Stomach smooth muscle (tissue), 2 donors: ENCODE measurements at regions not wholly inside any gene's neighbourhood (a gene's known extent, or its start where the extent isn't known, plus 50 kb on each side); places are given as distances from the start of the nearest gene placed in this dataset.
"Not testable (repeated sequence)": the region's sequence is repeated elsewhere in the genome, so short reads cannot be mapped to it uniquely, and the experiment has no call there.

Experiments used
- H3K27ac ChIP-seq: one replicate; pipeline ENCODE4 v1.7.0; 2013; ENCODE audit warnings: mild to moderate bottlenecking, low read length, inconsistent platforms
- H3K27me3 ChIP-seq, 2 donors: one replicate each; pipeline ENCODE4 v1.7.0; 2013; ENCODE audit warnings: low read length in 2 of 2; ENCODE audit not compliant: insufficient read depth in 2 of 2, control insufficient read depth in 1 of 2
- H3K36me3 ChIP-seq, 2 donors: one replicate each; pipeline ENCODE4 v1.7.0; 2013; ENCODE audit warnings: low read length in 2 of 2; ENCODE audit not compliant: control insufficient read depth in 2 of 2, insufficient read depth in 2 of 2
- H3K4me1 ChIP-seq: one replicate; pipeline ENCODE4 v1.7.0; 2013; ENCODE audit warnings: low read length; ENCODE audit not compliant: control insufficient read depth, insufficient read depth
- H3K4me3 ChIP-seq, 2 donors: one replicate each; pipeline ENCODE4 v1.7.0; 2013; ENCODE audit warnings: low read length in 2 of 2
- H3K9ac ChIP-seq, 2 donors: one replicate each; pipeline ENCODE4 v1.7.0; 2013; ENCODE audit warnings: low read length in 2 of 2, mild to moderate bottlenecking in 1 of 2
- H3K9me3 ChIP-seq, 2 donors: one replicate each; pipeline ENCODE4 v1.7.0; 2013; ENCODE audit warnings: low read length in 2 of 2; ENCODE audit not compliant: control insufficient read depth in 2 of 2
- donor health status: healthy.
- donor health status: Pancreatic carcinoma.

DNA sequence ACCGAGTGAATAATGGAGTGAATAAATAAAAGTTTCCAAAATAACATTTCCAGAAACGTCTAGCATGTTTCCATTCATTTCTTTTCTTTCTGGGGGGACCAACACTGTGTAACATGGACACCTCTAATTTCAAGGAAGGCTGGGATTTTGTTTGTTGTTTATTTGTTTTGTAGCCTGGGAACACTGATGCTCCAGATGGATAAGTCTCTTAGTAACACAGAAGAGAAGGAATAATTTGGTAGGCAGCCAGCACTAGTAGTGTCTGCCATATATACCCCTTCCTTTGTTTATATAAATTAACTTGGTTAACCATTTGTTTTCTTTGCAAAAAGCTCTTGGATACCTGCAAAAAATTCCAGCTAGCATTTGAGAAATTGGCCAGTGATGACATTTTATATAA lies 411.4 kb upstream of the DEPDC1 start:
- no peak overlapping the region for H3K4me3 ChIP-seq
- no peak overlapping the region for H3K9ac ChIP-seq
- H3K9me3 ChIP-seq = peaks cover 0 to 7% of the 10 kb centered on the region in 2 donors
- no peaks in the 10 kb centered on the region for H3K4me1 ChIP-seq
- no peaks in the 10 kb centered on the region for H3K36me3 ChIP-seq
- no peak overlapping the region for H3K27ac ChIP-seq
- no peaks in the 10 kb centered on the region for H3K27me3 ChIP-seq

DNA sequence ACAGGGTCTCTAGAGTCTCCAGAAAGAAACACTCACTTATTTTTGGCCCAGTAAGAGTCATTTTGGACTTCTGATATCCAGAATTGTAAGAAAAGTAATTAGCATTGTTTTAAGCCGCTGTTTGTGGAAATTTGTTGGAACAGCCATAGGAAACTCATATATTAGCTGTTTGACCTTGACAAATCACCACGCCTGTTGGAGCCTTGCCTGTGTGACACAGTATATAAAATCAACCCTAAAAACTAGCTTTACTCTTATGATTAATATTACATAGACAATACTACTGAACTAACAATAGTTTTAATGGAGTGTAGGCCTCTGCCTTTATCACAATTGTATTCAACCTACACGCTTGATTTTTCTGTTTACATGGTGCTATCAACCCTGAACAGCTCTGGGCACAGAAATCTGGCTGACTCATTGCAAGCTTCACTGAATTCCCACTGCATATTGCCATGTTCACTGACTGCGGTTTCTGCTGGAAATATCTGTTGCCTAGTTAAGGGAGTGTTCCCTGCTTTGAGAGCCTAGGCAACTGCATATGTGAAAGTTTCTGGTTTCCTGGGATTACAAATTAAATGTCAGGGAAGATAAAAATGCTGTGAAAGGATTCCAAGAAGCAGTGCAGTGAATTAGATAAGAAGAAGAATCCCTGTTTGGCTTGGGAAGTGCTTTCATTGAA lies 419.5 kb upstream of the DEPDC1 start:
- no peak overlapping the region for H3K9ac ChIP-seq
- no peaks in the 10 kb centered on the region for H3K36me3 ChIP-seq
- no peak overlapping the region for H3K4me3 ChIP-seq
- no peaks in the 10 kb centered on the region for H3K9me3 ChIP-seq
- peak overlapping the region; percentile 56 for H3K27ac ChIP-seq
- H3K27me3 ChIP-seq = no peaks in the 10 kb centered on the region
- H3K4me1 ChIP-seq = no peaks in the 10 kb centered on the region

DNA sequence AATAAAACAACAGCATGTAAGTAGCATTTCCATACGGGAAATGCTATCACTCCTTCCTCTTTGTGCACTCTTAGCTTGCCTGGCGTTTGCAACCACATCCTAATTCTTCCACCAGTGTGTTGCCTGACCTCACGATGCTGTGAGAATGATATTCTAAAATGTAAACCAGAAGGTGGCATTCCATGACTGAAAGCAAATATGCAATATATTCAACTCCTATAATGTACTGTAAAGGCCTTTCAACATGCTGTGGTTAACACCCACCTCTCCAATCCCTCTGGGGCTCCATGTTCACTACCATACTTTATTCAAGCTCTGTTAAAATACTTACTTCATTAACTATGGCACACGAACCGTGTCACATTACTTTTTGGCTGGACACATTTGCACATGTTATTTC lies 420.6 kb upstream of the DEPDC1 start:
- Histone ChIP-seq H3K27me3 (no peaks in the 10 kb centered on the region), H3K4me3 (no peak overlapping the region), H3K9ac (no peak overlapping the region), H3K27ac (no peak overlapping the region), H3K4me1 (no peaks in the 10 kb centered on the region), H3K9me3 (no peaks in the 10 kb centered on the region), H3K36me3 (no peaks in the 10 kb centered on the region)

DNA sequence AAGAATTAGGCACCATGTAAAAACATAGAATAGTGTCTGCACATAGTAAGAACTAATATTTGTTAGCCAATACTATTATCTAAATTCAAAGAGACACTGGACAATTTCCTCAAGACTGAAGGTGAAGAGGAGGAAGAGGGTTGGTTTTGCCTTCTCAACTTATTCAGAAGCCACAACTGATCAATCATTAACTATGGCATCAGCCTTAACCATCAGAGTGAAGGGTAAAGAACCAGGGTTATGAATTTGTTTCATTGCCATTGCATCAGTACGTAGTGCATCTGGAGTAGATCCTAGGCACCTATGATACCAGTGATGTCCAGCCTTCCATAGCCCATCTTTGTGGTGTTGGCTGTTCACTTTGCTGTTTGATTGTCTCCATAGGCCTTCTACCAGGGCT lies 421.7 kb upstream of the DEPDC1 start:
- Histone ChIP-seq H3K27ac (no peak overlapping the region), H3K27me3 (no peaks in the 10 kb centered on the region), H3K4me3 (no peak overlapping the region), H3K9ac (no peak overlapping the region), H3K4me1 (no peaks in the 10 kb centered on the region), H3K36me3 (no peaks in the 10 kb centered on the region), H3K9me3 (no peaks in the 10 kb centered on the region)

DNA sequence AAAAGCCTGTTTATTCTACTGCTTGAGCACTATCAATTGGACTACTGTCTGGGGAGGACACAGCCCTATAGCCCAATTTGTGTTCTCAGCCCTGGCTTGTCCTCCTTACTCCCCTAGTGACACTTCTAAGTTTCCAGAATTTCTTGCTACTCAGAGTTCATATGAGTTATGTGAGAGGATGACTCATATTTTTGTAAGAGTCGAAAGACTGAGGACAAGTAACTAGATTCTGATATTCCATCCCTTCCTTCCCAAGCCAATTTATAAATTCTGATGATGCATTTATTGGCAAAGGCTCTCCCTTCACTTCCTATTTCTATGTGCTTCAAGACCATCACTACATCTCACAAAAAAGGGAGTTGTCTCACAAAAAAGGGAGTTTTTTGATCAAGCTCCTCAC lies 422.2 kb upstream of the DEPDC1 start:
- H3K36me3 ChIP-seq = no peaks in the 10 kb centered on the region
- no peaks in the 10 kb centered on the region for H3K9me3 ChIP-seq
- no peak overlapping the region for H3K9ac ChIP-seq
- H3K4me3 ChIP-seq = no peak overlapping the region
- H3K27ac ChIP-seq = no peak overlapping the region
- no peaks in the 10 kb centered on the region for H3K4me1 ChIP-seq
- H3K27me3 ChIP-seq = no peaks in the 10 kb centered on the region

DNA sequence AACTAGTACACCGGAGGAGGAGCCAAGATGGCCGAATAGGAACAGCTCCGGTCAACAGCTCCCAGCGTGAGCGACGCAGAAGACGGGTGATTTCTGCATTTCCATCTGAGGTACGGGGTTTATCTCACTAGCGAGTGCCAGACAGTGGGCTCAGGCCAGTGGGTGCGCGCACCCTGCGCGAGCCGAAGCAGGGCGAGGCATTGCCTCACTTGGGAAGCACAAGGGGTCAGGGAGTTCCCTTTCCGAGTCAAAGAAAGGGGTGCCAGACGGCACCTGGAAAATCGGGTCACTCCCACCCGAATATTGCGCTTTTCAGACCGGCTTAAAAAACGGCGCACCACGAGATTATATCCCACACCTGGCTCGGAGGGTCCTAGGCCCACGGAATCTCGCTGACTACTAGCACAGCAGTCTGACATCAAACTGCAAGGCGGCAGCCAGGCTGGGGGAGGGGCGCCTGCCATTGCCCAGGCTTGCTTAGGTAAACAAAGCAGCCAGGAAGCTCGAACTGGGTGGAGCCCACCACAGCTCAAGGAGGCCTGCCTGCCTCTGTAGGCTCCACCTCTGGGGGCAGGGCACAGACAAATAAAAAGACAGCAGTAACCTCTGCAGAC lies 426.7 kb upstream of the DEPDC1 start:
- not testable (repeated sequence) for H3K4me3 ChIP-seq, H3K27me3 ChIP-seq, H3K4me1 ChIP-seq, H3K9me3 ChIP-seq, H3K36me3 ChIP-seq, H3K27ac ChIP-seq, H3K9ac ChIP-seq

DNA sequence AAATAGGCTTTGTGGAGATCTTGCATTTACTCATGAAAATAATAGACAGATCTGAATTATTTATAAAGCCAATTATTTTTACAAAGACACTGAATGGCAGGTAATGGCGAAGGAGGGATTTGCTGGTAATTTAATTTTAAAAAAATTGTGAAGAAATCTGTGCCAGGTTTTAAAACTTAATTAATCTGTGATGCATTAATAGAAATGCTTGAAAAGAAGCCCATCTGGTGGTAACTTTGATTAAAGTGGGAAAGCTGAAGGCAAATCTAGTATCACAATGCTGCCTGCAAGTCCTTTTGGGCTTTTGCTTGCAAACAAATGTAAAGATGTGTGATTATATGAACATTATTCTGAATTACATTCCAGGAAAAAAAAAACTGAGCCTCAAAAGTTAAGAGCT lies 433.2 kb upstream of the DEPDC1 start:
- no peaks in the 10 kb centered on the region for H3K27me3 ChIP-seq
- no peaks in the 10 kb centered on the region for H3K4me1 ChIP-seq
- no peaks in the 10 kb centered on the region for H3K36me3 ChIP-seq
- H3K9ac ChIP-seq = no peak overlapping the region
- no peaks in the 10 kb centered on the region for H3K9me3 ChIP-seq
- H3K4me3 ChIP-seq = no peak overlapping the region
- no peak overlapping the region for H3K27ac ChIP-seq

DNA sequence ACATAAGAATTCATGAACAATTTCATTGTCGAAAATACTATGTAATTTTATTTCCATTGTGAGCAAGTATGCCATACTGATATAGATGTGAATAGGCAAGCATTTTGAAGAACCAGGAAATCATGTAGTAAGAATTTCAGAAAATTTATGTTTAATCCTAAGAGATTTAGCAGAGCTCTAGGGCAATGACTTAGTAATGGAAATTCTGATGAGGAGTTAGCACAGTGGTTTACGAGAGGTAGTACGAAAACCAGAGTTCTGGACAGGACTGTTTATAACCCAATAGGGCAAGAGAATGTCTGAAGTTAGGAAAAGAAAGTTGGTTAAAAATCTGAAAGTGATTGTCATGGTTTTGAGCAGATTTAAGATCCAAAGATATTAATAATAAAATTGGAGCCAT lies 439.6 kb upstream of the DEPDC1 start:
- no peaks in the 10 kb centered on the region for H3K9me3 ChIP-seq
- H3K27ac ChIP-seq = no peak overlapping the region
- H3K9ac ChIP-seq = no peak overlapping the region
- no peaks in the 10 kb centered on the region for H3K36me3 ChIP-seq
- H3K4me1 ChIP-seq = peaks cover 5% of the 10 kb centered on the region
- no peaks in the 10 kb centered on the region for H3K27me3 ChIP-seq
- no peak overlapping the region for H3K4me3 ChIP-seq

DNA sequence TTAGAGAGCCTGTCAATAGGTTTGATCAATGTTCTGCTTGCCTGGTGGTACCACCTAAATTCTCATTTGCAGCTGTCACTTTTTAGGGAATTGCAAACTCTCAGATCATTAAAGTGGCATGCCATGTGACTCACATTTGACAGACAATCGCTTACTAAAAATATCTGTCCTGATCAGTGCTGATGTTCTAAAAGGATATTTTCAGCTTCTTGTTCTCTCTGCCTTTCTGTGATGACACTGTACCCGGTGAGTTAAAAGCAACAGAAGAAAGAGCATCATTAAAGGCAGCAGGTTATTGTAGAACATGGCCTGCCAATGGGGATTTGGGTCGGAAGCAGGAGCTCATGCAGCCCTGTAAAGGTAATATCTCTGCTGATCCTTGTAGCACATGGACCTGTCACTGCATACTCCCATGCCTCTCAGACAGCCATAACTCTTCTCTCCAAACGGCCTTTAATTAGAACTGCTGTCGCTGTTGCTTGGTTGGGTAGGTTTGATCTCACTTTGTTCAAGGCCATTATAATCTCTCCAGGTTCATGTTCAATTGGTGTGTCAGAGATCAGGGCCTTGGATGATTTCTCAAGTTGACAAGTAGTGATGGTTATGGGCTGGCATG lies 441.3 kb upstream of the DEPDC1 start:
- Histone ChIP-seq H3K27me3 (no peaks in the 10 kb centered on the region), H3K9ac (no peak overlapping the region), H3K4me1 (peaks cover 5% of the 10 kb centered on the region), H3K36me3 (no peaks in the 10 kb centered on the region), H3K4me3 (no peak overlapping the region), H3K27ac (no peak overlapping the region), H3K9me3 (no peaks in the 10 kb centered on the region)

DNA sequence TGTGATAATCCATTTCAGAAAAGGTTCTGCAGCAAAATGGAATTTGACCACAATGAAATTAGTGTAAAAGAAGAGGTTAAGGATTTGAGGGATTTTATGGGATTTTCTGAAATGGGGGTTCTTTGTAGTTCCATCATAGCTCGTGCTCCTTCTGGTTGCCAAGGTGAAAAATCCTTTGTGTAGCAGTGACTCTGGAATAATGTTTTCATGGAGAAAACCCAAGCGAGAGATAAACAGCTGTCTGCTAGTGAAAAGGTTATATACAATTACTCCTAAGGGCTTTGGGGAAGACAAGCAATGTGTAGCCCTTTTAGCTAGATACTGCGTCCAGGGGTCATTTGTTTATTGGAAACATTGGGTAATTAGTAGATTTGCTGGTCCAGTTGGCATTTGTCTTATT lies 453.2 kb upstream of the DEPDC1 start:
- Histone ChIP-seq H3K9me3 (peaks cover 0 to 3% of the 10 kb centered on the region in 2 donors), H3K4me1 (no peaks in the 10 kb centered on the region), H3K27me3 (no peaks in the 10 kb centered on the region), H3K9ac (no peak overlapping the region), H3K36me3 (no peaks in the 10 kb centered on the region), H3K4me3 (no peak overlapping the region), H3K27ac (no peak overlapping the region)

DNA sequence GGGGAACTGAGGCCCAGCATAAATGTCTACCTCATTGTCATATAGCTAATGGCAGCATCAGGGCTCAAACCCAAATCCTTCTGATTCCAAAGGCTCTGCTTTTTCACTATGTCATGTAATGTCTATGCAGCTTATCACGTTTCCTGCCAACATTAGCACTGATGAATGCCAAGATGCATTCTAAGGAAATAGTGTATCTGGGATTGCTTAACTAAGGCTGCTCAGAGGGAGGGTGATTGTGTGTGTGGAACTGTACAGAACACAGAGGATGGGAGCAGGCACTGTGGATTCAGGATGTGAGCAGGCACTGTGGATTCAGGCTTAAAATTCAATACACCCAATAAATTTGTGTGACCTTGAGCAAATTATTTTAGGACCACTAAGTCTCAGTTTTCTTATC lies 456.4 kb upstream of the DEPDC1 start:
- Histone ChIP-seq H3K27ac (no peak overlapping the region), H3K9me3 (peaks cover 0 to 3% of the 10 kb centered on the region in 2 donors), H3K27me3 (no peaks in the 10 kb centered on the region), H3K36me3 (no peaks in the 10 kb centered on the region), H3K4me3 (no peak overlapping the region), H3K9ac (no peak overlapping the region), H3K4me1 (peaks cover 7% of the 10 kb centered on the region)
